Thymus (tissue), 11 donors: ENCODE measurements at regions not wholly inside any gene's neighbourhood (a gene's known extent, or its start where the extent isn't known, plus 50 kb on each side); places are given as distances from the start of the nearest gene placed in this dataset.
"Not testable (repeated sequence)": the region's sequence is repeated elsewhere in the genome, so short reads cannot be mapped to it uniquely, and the experiment has no call there.

Source experiments
- DNase-seq, 9 donors: peaks; one replicate each; pipeline ENCODE4 v3.0.0-alpha.2; 2013; ENCODE audit warnings: low spot score in 9 of 9, low read depth in 6 of 9, missing footprints in 1 of 9
- H3K27ac ChIP-seq, 2 donors: one replicate each; pipeline ENCODE4 v1.5.1; 2013; ENCODE audit warnings: control low read depth in 1 of 2, low read depth in 1 of 2, low read length in 1 of 2, mild to moderate bottlenecking in 1 of 2, moderate library complexity in 1 of 2
- H3K27me3 ChIP-seq, 2 donors: one replicate each; pipeline ENCODE4 v1.5.1; 2013; ENCODE audit warnings: low read length in 1 of 2; ENCODE audit not compliant: control insufficient read depth in 2 of 2, insufficient read depth in 1 of 2
- H3K36me3 ChIP-seq, 2 donors: one replicate each; pipeline ENCODE4 v1.5.1; 2013; ENCODE audit warnings: low read length in 1 of 2, mild to moderate bottlenecking in 1 of 2, moderate library complexity in 1 of 2; ENCODE audit not compliant: control insufficient read depth in 2 of 2, insufficient read depth in 2 of 2
- H3K4me1 ChIP-seq, 2 donors: one replicate each; pipeline ENCODE4 v1.5.1; 2013; ENCODE audit warnings: low read length in 2 of 2; ENCODE audit not compliant: control insufficient read depth in 2 of 2, insufficient read depth in 2 of 2
- H3K4me3 ChIP-seq, 2 donors: one replicate each; pipeline ENCODE4 v1.5.1; 2013; ENCODE audit warnings: low read length in 2 of 2, control low read depth in 1 of 2, mild to moderate bottlenecking in 1 of 2
- H3K9me3 ChIP-seq, 2 donors: one replicate each; pipeline ENCODE4 v1.5.1; 2013; ENCODE audit warnings: low read length in 1 of 2, mild to moderate bottlenecking in 1 of 2; ENCODE audit not compliant: control insufficient read depth in 2 of 2, insufficient read depth in 1 of 2
- WGBS: extraction: QIAGEN DNeasy Blood & Tissue Kit; methylation state at CpG from one replicate; pipeline ENCODE4 v1.1.7; 2013; 5-methylcytosine and 5-hydroxymethylcytosine counted together
- donor health status: healthy.

GRCh38 chr18:10350661-10351060, 103.8 kb upstream of the APCDD1 start:
- DNase-seq, result no peak
- Histone ChIP-seq H3K27ac (no peak overlapping the region), H3K4me1 (peaks cover 3 to 9% of the 10 kb centered on the region in 2 donors), H3K27me3 (no peaks in the 10 kb centered on the region), H3K36me3 (no peaks in the 10 kb centered on the region), H3K9me3 (no peaks in the 10 kb centered on the region), H3K4me3 (no peak overlapping the region)
- 86% methylated on average over 10 of the region's 10 CpGs for WGBS

- WGBS, result 97% methylated on average over 6 of the region's 6 CpGs
- peaks cover 0 to 5% of the 10 kb centered on the region in 2 donors for H3K9me3 ChIP-seq
- H3K36me3 ChIP-seq, result peaks cover 0 to under 1% of the 10 kb centered on the region in 2 donors
- no peaks in the 10 kb centered on the region for H3K27me3 ChIP-seq
- H3K4me1 ChIP-seq, result peaks cover 3 to 7% of the 10 kb centered on the region in 2 donors
- H3K27ac ChIP-seq, result no peak overlapping the region
- DNase-seq, result no peak
- no peak overlapping the region for H3K4me3 ChIP-seq
These were observed 103.1 kb upstream of the APCDD1 start for GRCh38 chr18:10351219-10351818.

- Histone ChIP-seq H3K9me3 (peaks cover 2 to 11% of the 10 kb centered on the region in 2 donors), H3K27ac (no peak overlapping the region), H3K4me1 (peaks cover 3 to 7% of the 10 kb centered on the region in 2 donors), H3K36me3 (peaks cover 0 to 4% of the 10 kb centered on the region in 2 donors), H3K27me3 (no peaks in the 10 kb centered on the region), H3K4me3 (no peak overlapping the region)
- no peak for DNase-seq
- WGBS, result 95% methylated on average over 4 of the region's 4 CpGs
These were observed 102.6 kb upstream of the APCDD1 start for GRCh38 chr18:10351858-10352257.

GRCh38 chr18:10352671-10353070, 101.8 kb upstream of the APCDD1 start:
- Histone ChIP-seq H3K27ac (no peak overlapping the region), H3K4me3 (no peak overlapping the region), H3K9me3 (peaks cover 5 to 17% of the 10 kb centered on the region in 2 donors), H3K4me1 (peaks cover 3 to 7% of the 10 kb centered on the region in 2 donors), H3K36me3 (peaks cover 0 to 4% of the 10 kb centered on the region in 2 donors), H3K27me3 (no peaks in the 10 kb centered on the region)
- 96% methylated on average over 2 of the region's 2 CpGs for WGBS
- no peak for DNase-seq

- no peak for DNase-seq
These were observed 100.6 kb upstream of the APCDD1 start for GRCh38 chr18:10353791-10354190.

GRCh38 chr18:10354241-10354811, 100.1 kb upstream of the APCDD1 start:
- 84% methylated on average over 1 of the region's 1 CpG for WGBS
- Histone ChIP-seq H3K4me3 (no peak overlapping the region), H3K9me3 (peaks cover 5 to 21% of the 10 kb centered on the region in 2 donors), H3K27ac (no peak overlapping the region), H3K27me3 (no peaks in the 10 kb centered on the region), H3K36me3 (peaks cover 0 to 4% of the 10 kb centered on the region in 2 donors), H3K4me1 (peaks cover 3 to 10% of the 10 kb centered on the region in 2 donors)
- DNase-seq, result no peak

More at GRCh38 chr18:10353791-10354190, 100.6 kb upstream of the APCDD1 start:
- H3K36me3 ChIP-seq, result peaks cover 0 to 4% of the 10 kb centered on the region in 2 donors
- H3K9me3 ChIP-seq, result peaks cover 5 to 21% of the 10 kb centered on the region in 2 donors
- H3K27me3 ChIP-seq, result no peaks in the 10 kb centered on the region
- H3K4me3 ChIP-seq, result no peak overlapping the region
- 97% methylated on average over 2 of the region's 2 CpGs for WGBS
- peaks cover 3 to 10% of the 10 kb centered on the region in 2 donors for H3K4me1 ChIP-seq
- no peak overlapping the region for H3K27ac ChIP-seq

- peaks cover 5 to 21% of the 10 kb centered on the region in 2 donors for H3K9me3 ChIP-seq
- no peak overlapping the region for H3K4me3 ChIP-seq
- no peaks in the 10 kb centered on the region for H3K27me3 ChIP-seq
- no peak overlapping the region for H3K27ac ChIP-seq
- no peak for DNase-seq
- WGBS, result 100% methylated on average over 1 of the region's 1 CpG
- peaks cover 3 to 7% of the 10 kb centered on the region in 2 donors for H3K4me1 ChIP-seq
- peaks cover 0 to 4% of the 10 kb centered on the region in 2 donors for H3K36me3 ChIP-seq
These were observed 99.5 kb upstream of the APCDD1 start for GRCh38 chr18:10354890-10355289.

GRCh38 chr18:10356999-10357398, 97.4 kb upstream of the APCDD1 start:
- H3K27me3 ChIP-seq, H3K36me3 ChIP-seq, H3K27ac ChIP-seq, H3K4me3 ChIP-seq, DNase-seq, H3K4me1 ChIP-seq: not testable (repeated sequence)
- H3K9me3 ChIP-seq, result peaks cover 5 to 21% of the 10 kb centered on the region in 2 donors

GRCh38 chr18:10361660-10362059, 92.8 kb upstream of the APCDD1 start:
- Histone ChIP-seq H3K36me3 (no peaks in the 10 kb centered on the region), H3K9me3 (peaks cover 3 to 15% of the 10 kb centered on the region in 2 donors), H3K27ac (no peak overlapping the region), H3K4me3 (no peak overlapping the region), H3K4me1 (peaks cover 0 to 5% of the 10 kb centered on the region in 2 donors), H3K27me3 (no peaks in the 10 kb centered on the region)
- no peak for DNase-seq
- 77% methylated on average over 2 of the region's 2 CpGs for WGBS
